CD4-positive, alpha-beta T cell (primary cell): ENCODE measurements at regions not wholly inside any gene's neighbourhood (a gene's known extent, or its start where the extent isn't known, plus 50 kb on each side); places are given as distances from the start of the nearest gene placed in this dataset.
"Not testable (repeated sequence)": the region's sequence is repeated elsewhere in the genome, so short reads cannot be mapped to it uniquely, and the experiment has no call there.

ENCODE experiments used
- ATAC-seq: fragments of 200-7000 bp; cut with Tn5 transposase; one replicate; pipeline ENCODE4 v1.10.0; 2022; ENCODE audit warnings: mild to moderate bottlenecking; ENCODE audit not compliant: poor library complexity
- CTCF ChIA-PET: fragments of 350-600 bp; sonication (Branson Sonifier 250); formaldehyde crosslinking; loops from one replicate; lab custom pipeline; 2021; ENCODE audit warnings: antibody characterized with exemption, inconsistent platforms; lab: Charles Lee
- POLR2A ChIA-PET: fragments of 350-600 bp; sonication (Branson Sonifier 250); formaldehyde crosslinking; loops from one replicate; lab custom pipeline; 2021; ENCODE audit warnings: antibody characterized with exemption, inconsistent platforms; lab: Charles Lee
- DNase-seq, 14 experiments: peaks; one replicate each; pipeline ENCODE4 v3.0.0-alpha.2; 2013 to 2020; ENCODE audit warnings: mixed read lengths in 2 of 14
- H3K27ac ChIP-seq, 2 donors: one replicate each; pipeline versions ENCODE4 v1.5.1 to v1.7.0; 2013; ENCODE audit warnings: low read length in 2 of 2, low read depth in 1 of 2, mild to moderate bottlenecking in 1 of 2
- H3K27me3 ChIP-seq, 2 experiments: 1 replicate in 1 of 2; 2 replicates in 1 of 2; pipeline versions ENCODE4 v1.6.1 to v1.7.0; 2013; ENCODE audit warnings: low read length in 2 of 2, control low read depth in 1 of 2, mild to moderate bottlenecking in 1 of 2, moderate library complexity in 1 of 2; ENCODE audit not compliant: insufficient read depth in 2 of 2, control insufficient read depth in 1 of 2
- H3K36me3 ChIP-seq: one replicate; pipeline ENCODE4 v1.6.1; 2013; ENCODE audit warnings: low read length, control low read depth; ENCODE audit not compliant: insufficient read depth
- H3K4me1 ChIP-seq: one replicate; pipeline ENCODE4 v1.6.1; 2013; ENCODE audit warnings: low read length, control low read depth; ENCODE audit not compliant: insufficient read depth
- H3K4me3 ChIP-seq: one replicate; pipeline ENCODE4 v1.5.1; 2013; ENCODE audit warnings: mild to moderate bottlenecking, low read length, moderate library complexity
- H3K9me3 ChIP-seq, 2 experiments: 1 replicate in 1 of 2; 2 replicates in 1 of 2; pipeline versions ENCODE4 v1.6.1 to v1.7.0; 2013; ENCODE audit warnings: low read length in 2 of 2, mild to moderate bottlenecking in 2 of 2, control low read depth in 1 of 2, moderate library complexity in 1 of 2; ENCODE audit not compliant: control insufficient read depth in 1 of 2, insufficient read depth in 1 of 2
- H3K27ac Mint-ChIP-seq: one replicate; pipeline ENCODE4 v1.8.0; 2020; ENCODE audit warnings: mixed read lengths
- H3K27me3 Mint-ChIP-seq: one replicate; pipeline ENCODE4 v1.8.0; 2021; ENCODE audit warnings: mixed read lengths
- H3K36me3 Mint-ChIP-seq: one replicate; pipeline ENCODE4 v1.8.0; 2021; ENCODE audit warnings: low read depth, mixed read lengths
- H3K4me1 Mint-ChIP-seq: one replicate; pipeline ENCODE4 v1.8.0; 2021; ENCODE audit warnings: low read depth, mixed read lengths
- H3K4me3 Mint-ChIP-seq: one replicate; pipeline ENCODE4 v1.8.0; 2020; ENCODE audit warnings: mild to moderate bottlenecking, mixed read lengths
- H3K9me3 Mint-ChIP-seq: one replicate; pipeline ENCODE4 v1.8.0; 2020; ENCODE audit warnings: mixed read lengths
- intact Hi-C, 2 experiments: fragments of 100-400 bp; cut with DNase I in 1 of 2; cut with micrococcal nuclease in 1 of 2; formaldehyde crosslinking; loops; one replicate each; pipeline versions ENCODE4 v1.15.1 to v1.9.0; 2023 to 2025; cut with DNase I, micrococcal nuclease
- TF ChIP-seq, protein P1 (sequence below): fragments of 200-600 bp; IDR thresholded peaks from one replicate; pipeline ENCODE4 v1.8.0; 2022; ENCODE audit warnings: antibody characterized with exemption, mild to moderate bottlenecking

DNA sequence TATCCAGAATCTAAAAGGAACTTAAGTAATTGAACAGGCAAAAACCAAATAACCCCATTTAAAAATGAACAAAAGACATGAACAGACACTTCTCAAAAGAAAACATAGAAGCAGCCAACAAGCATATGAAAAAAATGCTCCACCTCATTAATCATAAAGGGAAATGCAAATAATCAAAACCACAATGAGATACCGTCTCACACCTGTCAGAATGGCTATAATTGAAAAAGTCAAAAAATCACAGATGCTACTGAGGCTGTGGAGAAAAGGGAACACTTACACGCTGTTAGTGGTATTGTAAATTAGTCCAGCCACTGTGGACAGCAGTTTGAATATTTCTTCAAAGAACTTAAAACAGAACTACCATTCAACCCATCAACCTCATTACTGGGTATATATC is 220.7 kb downstream of the MEX3B start:
- Mint-ChIP-seq H3K4me1 (no peaks in the 10 kb centered on the region), H3K36me3 (no peaks in the 10 kb centered on the region), H3K27ac (no peak overlapping the region), H3K27me3 (peaks cover 9% of the 10 kb centered on the region), H3K4me3 (no peak overlapping the region), H3K9me3 (no peaks in the 10 kb centered on the region)
- ATAC-seq: no peak
- Histone ChIP-seq H3K4me3 (no peak overlapping the region), H3K9me3 (no peaks in the 10 kb centered on the region), H3K27me3 (no peaks in the 10 kb centered on the region), H3K27ac (no peak overlapping the region), H3K36me3 (no peaks in the 10 kb centered on the region), H3K4me1 (no peaks in the 10 kb centered on the region)
- ChIA-PET CTCF (no interaction called here), POLR2A (no interaction called here)
- no peak for DNase-seq
- intact Hi-C loops: no loop called here
- TF ChIP-seq, protein P1, sequence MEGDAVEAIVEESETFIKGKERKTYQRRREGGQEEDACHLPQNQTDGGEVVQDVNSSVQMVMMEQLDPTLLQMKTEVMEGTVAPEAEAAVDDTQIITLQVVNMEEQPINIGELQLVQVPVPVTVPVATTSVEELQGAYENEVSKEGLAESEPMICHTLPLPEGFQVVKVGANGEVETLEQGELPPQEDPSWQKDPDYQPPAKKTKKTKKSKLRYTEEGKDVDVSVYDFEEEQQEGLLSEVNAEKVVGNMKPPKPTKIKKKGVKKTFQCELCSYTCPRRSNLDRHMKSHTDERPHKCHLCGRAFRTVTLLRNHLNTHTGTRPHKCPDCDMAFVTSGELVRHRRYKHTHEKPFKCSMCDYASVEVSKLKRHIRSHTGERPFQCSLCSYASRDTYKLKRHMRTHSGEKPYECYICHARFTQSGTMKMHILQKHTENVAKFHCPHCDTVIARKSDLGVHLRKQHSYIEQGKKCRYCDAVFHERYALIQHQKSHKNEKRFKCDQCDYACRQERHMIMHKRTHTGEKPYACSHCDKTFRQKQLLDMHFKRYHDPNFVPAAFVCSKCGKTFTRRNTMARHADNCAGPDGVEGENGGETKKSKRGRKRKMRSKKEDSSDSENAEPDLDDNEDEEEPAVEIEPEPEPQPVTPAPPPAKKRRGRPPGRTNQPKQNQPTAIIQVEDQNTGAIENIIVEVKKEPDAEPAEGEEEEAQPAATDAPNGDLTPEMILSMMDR: no peak

GRCh38 chr15:81822587-81822986 is 223.2 kb downstream of the MEX3B start:
- H3K4me1 Mint-ChIP-seq, H3K4me1 ChIP-seq, H3K27ac Mint-ChIP-seq, POLR2A ChIA-PET, H3K4me3 ChIP-seq, H3K9me3 ChIP-seq, H3K4me3 Mint-ChIP-seq, ATAC-seq, H3K27me3 ChIP-seq, H3K36me3 Mint-ChIP-seq, CTCF ChIA-PET, intact Hi-C loops, H3K36me3 ChIP-seq, DNase-seq, H3K27ac ChIP-seq, H3K9me3 Mint-ChIP-seq: not testable (repeated sequence)
- peaks cover 16% of the 10 kb centered on the region for H3K27me3 Mint-ChIP-seq

DNA sequence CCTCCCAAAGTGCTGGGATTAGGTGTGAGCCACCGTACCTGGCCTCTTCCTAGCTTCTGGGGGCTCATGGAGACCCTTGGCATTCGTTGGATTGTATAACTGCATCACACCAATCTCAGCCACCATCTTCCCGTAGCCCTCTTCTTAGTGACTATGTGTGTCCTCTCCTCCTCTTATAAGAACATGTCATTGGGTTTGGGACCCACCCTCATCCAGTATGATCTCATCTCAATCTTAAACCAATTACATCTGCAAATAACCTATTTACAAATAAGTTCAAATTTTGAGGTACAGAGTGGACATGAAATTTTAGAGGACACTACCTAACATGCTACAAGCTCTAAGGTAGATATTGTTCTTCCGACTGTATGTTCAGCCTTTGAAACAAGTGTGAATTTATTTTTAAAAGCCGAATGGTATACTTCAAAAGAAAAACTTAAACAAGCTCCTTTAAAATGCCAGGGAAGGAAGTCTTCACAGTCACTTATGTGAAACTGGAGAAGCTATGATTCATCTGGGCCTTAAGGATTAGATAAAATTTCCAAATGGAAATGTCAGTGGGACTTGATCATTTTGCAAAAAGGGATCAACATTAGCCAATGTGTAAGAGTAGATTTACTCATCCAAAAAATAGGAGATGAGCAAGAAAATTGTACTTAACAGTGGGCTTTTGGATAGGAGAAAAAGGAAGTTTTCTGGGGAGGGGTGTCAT is 225.7 kb downstream of the MEX3B start:
- no peak overlapping the region for H3K4me3 ChIP-seq
- no peaks in the 10 kb centered on the region for H3K9me3 ChIP-seq
- Mint-ChIP-seq H3K4me1 (no peaks in the 10 kb centered on the region), H3K4me3 (no peak overlapping the region), H3K9me3 (no peaks in the 10 kb centered on the region), H3K27ac (no peak overlapping the region), H3K27me3 (peaks cover 16% of the 10 kb centered on the region), H3K36me3 (no peaks in the 10 kb centered on the region)
- CTCF ChIA-PET: no interaction called here
- no peaks in the 10 kb centered on the region for H3K36me3 ChIP-seq
- ATAC-seq (no peak), DNase-seq (no peak)
- H3K4me1 ChIP-seq: no peaks in the 10 kb centered on the region
- POLR2A ChIA-PET: no interaction called here
- TF ChIP-seq, protein P1: no peak
- peaks cover 0 to 3% of the 10 kb centered on the region in 2 experiments for H3K27me3 ChIP-seq
- intact Hi-C loops: no loop called here
- no peak overlapping the region for H3K27ac ChIP-seq

DNA sequence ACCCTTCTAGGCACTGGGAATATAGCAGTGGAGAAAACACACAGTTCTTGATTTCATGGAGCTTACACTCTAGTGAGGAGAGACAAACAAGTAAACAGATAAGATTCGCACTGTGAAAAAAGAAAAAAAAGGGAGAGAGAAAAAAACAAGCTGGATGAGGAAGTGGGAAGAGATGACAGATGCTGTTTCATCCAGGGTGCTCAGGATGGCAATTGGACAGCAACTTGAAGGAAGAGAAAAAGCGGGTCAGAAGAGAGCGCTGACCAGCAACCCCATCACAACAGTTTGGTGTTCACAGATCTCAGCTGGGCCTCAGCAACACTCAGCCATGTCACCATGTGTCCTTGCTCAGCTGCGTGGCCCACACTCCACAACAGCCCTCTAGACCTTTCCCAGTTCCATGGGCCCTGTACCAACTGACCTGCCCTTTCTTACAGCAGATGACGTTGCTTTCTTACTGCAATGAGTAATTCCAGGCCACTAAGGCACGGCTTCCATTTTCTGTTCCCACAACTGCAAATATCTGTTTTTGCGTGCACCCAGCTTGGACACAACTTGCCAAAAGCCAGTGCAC is 230.8 kb downstream of the MEX3B start:
- ATAC-seq (no peak), DNase-seq (no peak)
- TF ChIP-seq, protein P1: no peak
- Mint-ChIP-seq H3K27ac (no peak overlapping the region), H3K27me3 (peaks cover 7% of the 10 kb centered on the region), H3K36me3 (no peaks in the 10 kb centered on the region), H3K9me3 (no peaks in the 10 kb centered on the region), H3K4me1 (no peaks in the 10 kb centered on the region), H3K4me3 (no peak overlapping the region)
- ChIA-PET POLR2A (no interaction called here), CTCF (no interaction called here)
- intact Hi-C loops: no loop called here
- H3K9me3 ChIP-seq: peaks cover 0 to 5% of the 10 kb centered on the region in 2 experiments
- no peaks in the 10 kb centered on the region for H3K36me3 ChIP-seq
- no peak overlapping the region for H3K27ac ChIP-seq
- H3K27me3 ChIP-seq: peaks cover 2 to 3% of the 10 kb centered on the region in 2 experiments
- H3K4me1 ChIP-seq: no peaks in the 10 kb centered on the region
- H3K4me3 ChIP-seq: no peak overlapping the region
